ENCODE measurements at regions not wholly inside any gene's neighbourhood (a gene's known extent, or its start where the extent isn't known, plus 50 kb on each side); places are given as distances from the start of the nearest gene placed in this dataset.

DNA sequence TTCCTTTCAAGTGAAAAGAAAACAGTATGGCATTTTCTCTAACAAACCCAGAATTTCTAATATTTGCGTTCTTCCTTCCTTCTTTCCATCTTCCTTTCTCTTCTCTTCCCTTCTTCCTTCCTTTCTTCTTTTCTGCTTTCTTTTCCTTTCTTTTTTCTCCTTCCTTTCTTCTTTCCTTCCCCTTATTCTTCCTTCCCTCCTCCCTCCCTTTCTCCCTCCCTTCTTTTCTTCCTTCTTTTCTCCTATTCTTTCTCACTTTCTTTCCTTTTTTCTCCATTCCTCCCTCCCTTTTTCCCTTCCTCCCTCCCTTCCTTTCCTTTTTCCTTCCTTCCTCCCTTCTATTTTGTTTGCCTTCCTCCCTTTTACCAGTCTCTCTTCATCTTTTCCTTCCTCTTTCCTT, 194.8 kb downstream of the SHCBP1 start:
- TF ChIP-seq, protein P1, sequence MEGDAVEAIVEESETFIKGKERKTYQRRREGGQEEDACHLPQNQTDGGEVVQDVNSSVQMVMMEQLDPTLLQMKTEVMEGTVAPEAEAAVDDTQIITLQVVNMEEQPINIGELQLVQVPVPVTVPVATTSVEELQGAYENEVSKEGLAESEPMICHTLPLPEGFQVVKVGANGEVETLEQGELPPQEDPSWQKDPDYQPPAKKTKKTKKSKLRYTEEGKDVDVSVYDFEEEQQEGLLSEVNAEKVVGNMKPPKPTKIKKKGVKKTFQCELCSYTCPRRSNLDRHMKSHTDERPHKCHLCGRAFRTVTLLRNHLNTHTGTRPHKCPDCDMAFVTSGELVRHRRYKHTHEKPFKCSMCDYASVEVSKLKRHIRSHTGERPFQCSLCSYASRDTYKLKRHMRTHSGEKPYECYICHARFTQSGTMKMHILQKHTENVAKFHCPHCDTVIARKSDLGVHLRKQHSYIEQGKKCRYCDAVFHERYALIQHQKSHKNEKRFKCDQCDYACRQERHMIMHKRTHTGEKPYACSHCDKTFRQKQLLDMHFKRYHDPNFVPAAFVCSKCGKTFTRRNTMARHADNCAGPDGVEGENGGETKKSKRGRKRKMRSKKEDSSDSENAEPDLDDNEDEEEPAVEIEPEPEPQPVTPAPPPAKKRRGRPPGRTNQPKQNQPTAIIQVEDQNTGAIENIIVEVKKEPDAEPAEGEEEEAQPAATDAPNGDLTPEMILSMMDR (IDR thresholded peaks at IDR 0.05; ENCODE audit: low read depth, low read length, poor library complexity, severe bottlenecking): no peak
- no peak for TF ChIP-seq EZH2phosphoT487 (IDR thresholded peaks at IDR 0.05; ENCODE audit: borderline replicate concordance, low read length)
